ENCODE measurements at regions not wholly inside any gene's neighbourhood (a gene's known extent, or its start where the extent isn't known, plus 50 kb on each side); places are given as distances from the start of the nearest gene placed in this dataset.

DNA sequence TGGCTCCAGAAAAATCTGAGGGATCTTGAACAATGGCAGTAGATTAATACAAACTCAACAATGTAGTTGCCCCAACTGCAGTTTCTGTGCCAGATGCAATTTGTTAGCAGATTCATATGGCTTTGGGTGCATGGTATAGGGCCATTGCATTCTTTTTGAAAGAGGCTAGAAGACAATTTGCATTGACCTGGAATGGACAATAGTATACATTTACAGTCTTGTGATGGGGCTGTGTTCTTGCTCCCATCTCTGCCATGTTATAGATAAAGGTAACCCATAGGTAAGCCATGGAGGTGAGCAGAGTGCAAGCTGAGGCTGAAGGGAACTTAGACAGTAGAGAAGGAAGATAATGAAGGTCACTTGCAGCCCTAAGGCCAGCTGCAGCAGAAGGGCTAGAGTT is 50.1 kb upstream of the DIO3 start:
- Histone ChIP-seq H3K36me3 (ENCODE audit: control insufficient read depth, insufficient read depth, low read length) (no peaks in the 10 kb centered on the region), H3K4me3 (replicated peaks; ENCODE audit: low read depth, low read length) (no peak overlapping the region), H3K27me3 (replicated peaks; ENCODE audit: control insufficient read depth, insufficient read depth, low read length) (no peaks in the 10 kb centered on the region)
- TF ChIP-seq, protein P1, sequence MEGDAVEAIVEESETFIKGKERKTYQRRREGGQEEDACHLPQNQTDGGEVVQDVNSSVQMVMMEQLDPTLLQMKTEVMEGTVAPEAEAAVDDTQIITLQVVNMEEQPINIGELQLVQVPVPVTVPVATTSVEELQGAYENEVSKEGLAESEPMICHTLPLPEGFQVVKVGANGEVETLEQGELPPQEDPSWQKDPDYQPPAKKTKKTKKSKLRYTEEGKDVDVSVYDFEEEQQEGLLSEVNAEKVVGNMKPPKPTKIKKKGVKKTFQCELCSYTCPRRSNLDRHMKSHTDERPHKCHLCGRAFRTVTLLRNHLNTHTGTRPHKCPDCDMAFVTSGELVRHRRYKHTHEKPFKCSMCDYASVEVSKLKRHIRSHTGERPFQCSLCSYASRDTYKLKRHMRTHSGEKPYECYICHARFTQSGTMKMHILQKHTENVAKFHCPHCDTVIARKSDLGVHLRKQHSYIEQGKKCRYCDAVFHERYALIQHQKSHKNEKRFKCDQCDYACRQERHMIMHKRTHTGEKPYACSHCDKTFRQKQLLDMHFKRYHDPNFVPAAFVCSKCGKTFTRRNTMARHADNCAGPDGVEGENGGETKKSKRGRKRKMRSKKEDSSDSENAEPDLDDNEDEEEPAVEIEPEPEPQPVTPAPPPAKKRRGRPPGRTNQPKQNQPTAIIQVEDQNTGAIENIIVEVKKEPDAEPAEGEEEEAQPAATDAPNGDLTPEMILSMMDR (IDR thresholded peaks at IDR 0.05; ENCODE audit: insufficient read depth, low read length, poor library complexity, severe bottlenecking): no peak
- DNase-seq (ENCODE audit: extremely low read depth, insufficient read length): no peak
